ENCODE measurements at regions not wholly inside any gene's neighbourhood (a gene's known extent, or its start where the extent isn't known, plus 50 kb on each side); places are given as distances from the start of the nearest gene placed in this dataset.

DNA sequence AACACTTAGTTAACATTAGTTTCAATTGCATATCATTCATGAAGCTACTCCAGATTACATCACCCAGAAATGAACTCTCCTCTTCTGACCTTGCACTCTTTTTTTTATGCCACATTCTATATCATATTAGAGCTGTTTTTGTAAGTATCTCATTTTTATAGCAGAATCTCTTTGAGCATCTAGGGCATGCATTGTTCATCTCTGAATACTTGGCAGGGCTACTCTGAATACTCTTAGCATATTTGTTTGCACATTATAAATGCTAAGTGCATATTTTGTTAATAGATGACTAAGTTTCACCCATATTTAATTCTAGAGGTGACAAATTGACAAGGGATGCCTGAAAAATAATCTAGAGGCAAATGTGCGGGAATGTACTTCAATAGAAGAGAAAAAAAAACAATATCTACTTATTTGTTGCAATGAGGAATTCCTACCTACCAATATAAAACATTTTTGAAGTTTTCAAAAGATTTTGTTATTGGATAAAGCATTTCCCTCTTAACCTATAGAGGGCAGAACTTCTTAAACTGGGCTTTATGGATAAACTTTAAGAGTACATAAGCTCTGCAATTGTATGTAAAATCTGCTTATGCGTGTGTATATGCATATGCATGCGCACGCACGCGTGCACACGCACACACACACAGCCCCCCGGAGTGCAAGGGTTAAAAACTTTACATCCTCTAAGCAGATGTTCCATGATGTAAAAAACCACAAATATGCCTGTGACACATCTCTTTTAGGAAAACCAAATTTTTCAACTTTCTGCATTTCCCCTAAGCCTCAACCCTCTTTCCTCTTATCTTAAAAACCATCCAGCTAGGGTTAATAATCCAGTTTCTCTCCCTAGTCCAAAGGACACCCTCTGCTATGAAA is 73.0 kb upstream of the OXGR1 start:
- H3K9ac ChIP-seq (ENCODE audit: low read length): no peak overlapping the region
- H3K27ac ChIP-seq (ENCODE audit: low read depth, low read length): no peak overlapping the region
- H3K9me3 ChIP-seq (ENCODE audit: insufficient read depth, low read length): no peaks in the 10 kb centered on the region
- TF ChIP-seq, protein P1, sequence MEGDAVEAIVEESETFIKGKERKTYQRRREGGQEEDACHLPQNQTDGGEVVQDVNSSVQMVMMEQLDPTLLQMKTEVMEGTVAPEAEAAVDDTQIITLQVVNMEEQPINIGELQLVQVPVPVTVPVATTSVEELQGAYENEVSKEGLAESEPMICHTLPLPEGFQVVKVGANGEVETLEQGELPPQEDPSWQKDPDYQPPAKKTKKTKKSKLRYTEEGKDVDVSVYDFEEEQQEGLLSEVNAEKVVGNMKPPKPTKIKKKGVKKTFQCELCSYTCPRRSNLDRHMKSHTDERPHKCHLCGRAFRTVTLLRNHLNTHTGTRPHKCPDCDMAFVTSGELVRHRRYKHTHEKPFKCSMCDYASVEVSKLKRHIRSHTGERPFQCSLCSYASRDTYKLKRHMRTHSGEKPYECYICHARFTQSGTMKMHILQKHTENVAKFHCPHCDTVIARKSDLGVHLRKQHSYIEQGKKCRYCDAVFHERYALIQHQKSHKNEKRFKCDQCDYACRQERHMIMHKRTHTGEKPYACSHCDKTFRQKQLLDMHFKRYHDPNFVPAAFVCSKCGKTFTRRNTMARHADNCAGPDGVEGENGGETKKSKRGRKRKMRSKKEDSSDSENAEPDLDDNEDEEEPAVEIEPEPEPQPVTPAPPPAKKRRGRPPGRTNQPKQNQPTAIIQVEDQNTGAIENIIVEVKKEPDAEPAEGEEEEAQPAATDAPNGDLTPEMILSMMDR (IDR thresholded peaks at IDR 0.05; ENCODE audit: insufficient read depth, low read length, poor library complexity, severe bottlenecking): no peak
- no peak for TF ChIP-seq EZH2phosphoT487 (conservative IDR thresholded peaks at IDR 0.05; ENCODE audit: low read length)
- H3K4me3 ChIP-seq (ENCODE audit: insufficient read depth, low read length, poor library complexity, severe bottlenecking): no peak overlapping the region
- no peaks in the 10 kb centered on the region for H3K27me3 ChIP-seq (ENCODE audit: low read length)
- H2AFZ ChIP-seq (ENCODE audit: low read depth, low read length, severe bottlenecking): no peak overlapping the region
- H3K4me2 ChIP-seq (ENCODE audit: low read depth, low read length, poor library complexity, severe bottlenecking): no peak overlapping the region
- H3F3A ChIP-seq (ENCODE audit: insufficient read depth): no peaks in the 10 kb centered on the region
- no peaks in the 10 kb centered on the region for H4K20me1 ChIP-seq (ENCODE audit: low read depth, low read length)
- H3K36me3 ChIP-seq (ENCODE audit: low read length): no peaks in the 10 kb centered on the region
- H3K79me2 ChIP-seq (ENCODE audit: insufficient read depth, low read length): no peaks in the 10 kb centered on the region
- 0 out of 2 replicates have a peak, but pooled peaks cover 7% of the 10 kb centered on the region for H3K9me2 ChIP-seq (replicated peaks; ENCODE audit: insufficient read depth, low read length)

DNA sequence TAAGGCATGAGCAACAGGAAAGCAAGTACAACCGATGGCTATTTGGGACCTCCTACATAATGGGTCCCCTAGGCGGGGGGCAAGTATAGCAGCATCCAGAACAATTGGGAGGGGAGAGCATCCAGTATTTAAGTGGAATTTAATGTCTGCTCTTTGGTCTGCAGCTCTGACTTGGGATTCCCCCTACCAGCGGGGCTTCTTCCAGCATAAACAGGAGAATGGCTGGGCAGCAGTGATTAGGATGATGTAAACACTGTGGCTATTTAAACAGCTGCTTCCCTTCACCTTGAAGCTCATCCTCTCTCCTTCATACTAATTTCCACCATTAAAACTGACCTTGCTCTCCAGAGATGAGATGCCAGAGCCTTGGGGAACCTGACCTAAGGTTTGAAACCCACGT is 73.9 kb upstream of the OXGR1 start:
- Histone ChIP-seq H3K27me3 (ENCODE audit: low read length) (no peaks in the 10 kb centered on the region), H3K36me3 (ENCODE audit: low read length) (no peaks in the 10 kb centered on the region), H2AFZ (ENCODE audit: low read depth, low read length, severe bottlenecking) (no peak overlapping the region), H4K20me1 (ENCODE audit: low read depth, low read length) (no peaks in the 10 kb centered on the region), H3K79me2 (ENCODE audit: insufficient read depth, low read length) (no peaks in the 10 kb centered on the region), H3K9me3 (ENCODE audit: insufficient read depth, low read length) (no peaks in the 10 kb centered on the region), H3K9ac (ENCODE audit: low read length) (no peak overlapping the region), H3K9me2 (replicated peaks; ENCODE audit: insufficient read depth, low read length) (0 out of 2 replicates have a peak, but pooled peaks cover 7% of the 10 kb centered on the region), H3K4me3 (ENCODE audit: insufficient read depth, low read length, poor library complexity, severe bottlenecking) (no peak overlapping the region), H3F3A (ENCODE audit: insufficient read depth) (no peaks in the 10 kb centered on the region), H3K4me2 (ENCODE audit: low read depth, low read length, poor library complexity, severe bottlenecking) (no peak overlapping the region), H3K27ac (ENCODE audit: low read depth, low read length) (no peak overlapping the region)
- TF ChIP-seq, protein P1 (IDR thresholded peaks at IDR 0.05; ENCODE audit: insufficient read depth, low read length, poor library complexity, severe bottlenecking): no peak
- no peak for TF ChIP-seq EZH2phosphoT487 (conservative IDR thresholded peaks at IDR 0.05; ENCODE audit: low read length)

DNA sequence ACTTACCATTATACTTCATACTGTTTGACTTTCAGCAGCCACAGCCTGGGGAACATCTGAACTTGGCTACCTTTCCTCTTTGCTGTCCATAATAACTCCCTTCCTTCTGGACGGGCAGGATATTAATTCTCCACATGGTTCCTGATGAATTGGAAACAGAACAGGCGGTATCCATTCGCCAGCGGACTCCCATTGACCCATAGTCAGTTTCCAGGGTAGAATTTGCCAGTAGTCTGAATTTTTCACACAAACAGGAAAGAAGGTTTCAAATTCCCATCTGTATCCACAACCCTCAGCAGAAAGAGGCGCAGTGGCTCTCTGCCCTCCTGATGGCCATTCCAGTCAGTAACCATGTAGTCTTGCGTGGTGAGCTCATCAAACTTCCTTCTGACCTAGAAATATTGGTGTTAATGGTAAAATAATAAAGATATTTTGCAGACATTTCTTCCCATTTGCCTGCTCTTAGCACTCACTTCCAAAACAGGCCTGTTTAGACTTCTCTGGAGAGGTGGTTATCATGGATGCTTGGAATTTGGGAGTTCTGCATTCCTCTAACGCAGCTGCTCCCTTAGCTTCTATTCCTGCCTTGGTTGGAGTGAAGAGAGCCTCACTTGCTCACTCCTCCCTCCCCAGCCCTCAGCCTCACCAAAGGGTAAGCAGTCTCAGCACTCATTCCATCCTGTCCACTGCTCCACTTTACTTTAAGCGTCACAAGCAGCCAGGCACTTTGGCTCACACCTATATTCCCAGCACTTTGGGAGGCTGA is 75.0 kb upstream of the OXGR1 start:
- H3K27ac ChIP-seq (ENCODE audit: low read depth, low read length): no peak overlapping the region
- 0 out of 2 replicates have a peak, but pooled peaks cover 7% of the 10 kb centered on the region for H3K9me2 ChIP-seq (replicated peaks; ENCODE audit: insufficient read depth, low read length)
- H3K4me3 ChIP-seq (ENCODE audit: insufficient read depth, low read length, poor library complexity, severe bottlenecking): no peak overlapping the region
- no peak overlapping the region for H3K4me2 ChIP-seq (ENCODE audit: low read depth, low read length, poor library complexity, severe bottlenecking)
- no peaks in the 10 kb centered on the region for H3K36me3 ChIP-seq (ENCODE audit: low read length)
- no peaks in the 10 kb centered on the region for H4K20me1 ChIP-seq (ENCODE audit: low read depth, low read length)
- no peaks in the 10 kb centered on the region for H3F3A ChIP-seq (ENCODE audit: insufficient read depth)
- no peaks in the 10 kb centered on the region; the same call in 1 of the 2 replicates for H3K9me3 ChIP-seq (ENCODE audit: insufficient read depth, low read length)
- no peak overlapping the region for H2AFZ ChIP-seq (ENCODE audit: low read depth, low read length, severe bottlenecking)
- H3K27me3 ChIP-seq (ENCODE audit: low read length): no peaks in the 10 kb centered on the region
- no peaks in the 10 kb centered on the region for H3K79me2 ChIP-seq (ENCODE audit: insufficient read depth, low read length)
- no peak overlapping the region for H3K9ac ChIP-seq (ENCODE audit: low read length)
- TF ChIP-seq EZH2phosphoT487 (conservative IDR thresholded peaks at IDR 0.05; ENCODE audit: low read length): no peak
- TF ChIP-seq, protein P1 (IDR thresholded peaks at IDR 0.05; ENCODE audit: insufficient read depth, low read length, poor library complexity, severe bottlenecking): no peak
